ENCODE measurements at regions not wholly inside any gene's neighbourhood (a gene's known extent, or its start where the extent isn't known, plus 50 kb on each side); places are given as distances from the start of the nearest gene placed in this dataset.

GRCh38 chr1:14513111-14513510 lies 85.4 kb upstream of the KAZN start:
- DNase-seq, result no peak

- DNase-seq, result no peak
Observed at GRCh38 chr1:14514739-14515138, 83.7 kb upstream of the KAZN start.

GRCh38 chr1:14516974-14517840 lies 81.3 kb upstream of the KAZN start:
- no peak for DNase-seq

- no peak for DNase-seq
Observed at GRCh38 chr1:14517841-14518180, 80.7 kb upstream of the KAZN start.

DNA sequence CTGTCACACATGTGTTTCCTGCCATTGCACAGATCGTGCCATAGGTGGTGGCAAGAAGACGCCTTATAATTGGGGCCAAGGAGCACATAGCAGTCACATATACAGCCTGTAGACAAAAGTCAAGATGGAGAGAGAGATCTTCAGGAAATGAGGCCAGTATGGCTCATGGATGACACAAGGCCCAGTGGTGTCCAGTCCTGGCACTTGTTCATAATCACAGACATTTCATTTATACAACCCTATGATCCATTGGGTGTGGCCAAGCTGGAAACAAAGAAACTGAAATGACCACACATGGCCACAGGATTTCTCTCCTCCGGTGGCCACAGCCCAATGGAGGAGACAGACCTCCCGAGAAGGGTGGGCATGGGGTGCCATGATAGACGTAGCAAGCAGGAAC lies 78.5 kb upstream of the KAZN start:
- no peak for DNase-seq

DNA sequence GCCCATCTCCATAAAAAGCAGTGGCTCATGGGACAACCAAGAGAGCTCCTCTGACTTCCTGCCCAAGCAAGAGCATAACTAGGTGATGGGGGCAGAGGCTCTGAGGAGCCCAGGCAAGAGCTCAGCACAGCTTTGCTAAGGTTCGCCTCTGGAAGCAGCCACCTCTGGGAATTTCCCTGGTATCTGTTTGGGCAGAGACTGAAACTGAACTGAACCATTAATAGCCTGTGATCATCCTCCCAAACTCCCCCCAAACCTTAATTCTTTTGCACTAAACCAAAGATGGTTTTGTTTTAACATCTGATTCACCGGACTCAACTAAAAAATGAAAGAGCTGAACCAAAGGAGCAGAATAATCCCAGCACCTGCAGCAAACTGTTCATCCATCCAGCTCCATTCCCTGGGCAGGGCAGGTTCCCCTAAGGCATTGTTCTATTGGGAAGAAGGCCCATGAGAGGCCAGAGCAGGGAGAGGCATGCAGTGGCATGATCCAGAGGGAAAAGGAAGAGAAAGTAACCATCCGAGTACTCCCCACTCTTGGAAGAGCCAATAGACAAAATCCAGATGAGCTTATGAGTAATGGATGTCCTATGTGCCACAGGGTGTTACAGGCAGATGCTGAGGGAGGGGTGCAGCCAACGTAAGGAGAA lies 77.8 kb upstream of the KAZN start:
- DNase-seq, result no peak

GRCh38 chr1:14521622-14522021 lies 76.9 kb upstream of the KAZN start:
- no peak for DNase-seq

DNA sequence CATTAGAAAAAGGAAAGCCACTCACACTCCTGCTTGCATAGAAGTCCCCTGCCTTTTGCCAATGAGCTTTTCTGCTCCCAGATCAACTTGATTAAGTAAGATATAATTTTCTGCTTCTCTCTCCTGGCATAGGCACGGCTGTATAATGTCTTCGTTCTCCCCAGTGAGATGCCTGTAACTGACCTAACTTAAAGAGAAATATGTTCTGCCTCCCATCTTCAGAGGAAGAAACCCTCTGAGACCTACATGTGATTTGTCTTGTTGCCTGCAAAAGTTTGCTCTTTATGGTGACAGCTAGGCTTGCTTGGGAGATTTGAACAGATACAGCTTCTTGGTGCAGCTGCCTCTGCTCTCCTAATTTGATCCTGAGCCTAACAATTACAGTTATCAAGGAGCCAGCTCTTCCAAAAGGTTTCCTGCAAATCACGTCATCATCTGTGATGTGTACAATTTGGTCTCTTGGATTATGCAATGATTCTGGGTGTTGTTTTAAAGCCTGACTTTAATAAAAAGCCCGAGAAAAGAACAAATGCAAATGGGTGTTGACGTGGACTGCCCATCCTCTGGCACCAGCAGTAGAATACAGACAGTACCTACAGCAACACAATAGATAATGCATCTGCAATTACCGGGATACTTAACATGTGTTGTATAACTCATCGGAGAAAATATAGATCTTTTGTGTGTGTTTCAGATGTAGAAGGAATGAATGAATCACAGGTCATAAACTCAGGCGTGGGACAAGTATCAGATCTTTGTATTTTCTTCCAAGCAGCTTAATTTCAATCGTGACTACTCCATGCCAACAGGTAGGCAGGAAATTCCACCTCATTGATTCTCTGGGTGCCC lies 76.2 kb upstream of the KAZN start:
- no peak for DNase-seq

GRCh38 chr1:14522926-14523241 lies 75.6 kb upstream of the KAZN start:
- no peak for DNase-seq

- no peak for DNase-seq
Observed at GRCh38 chr1:14524826-14525636, 73.5 kb upstream of the KAZN start.

GRCh38 chr1:14529475-14529874 lies 69.0 kb upstream of the KAZN start:
- no peak for DNase-seq

GRCh38 chr1:14531519-14531918 lies 67.0 kb upstream of the KAZN start:
- no peak for DNase-seq

DNA sequence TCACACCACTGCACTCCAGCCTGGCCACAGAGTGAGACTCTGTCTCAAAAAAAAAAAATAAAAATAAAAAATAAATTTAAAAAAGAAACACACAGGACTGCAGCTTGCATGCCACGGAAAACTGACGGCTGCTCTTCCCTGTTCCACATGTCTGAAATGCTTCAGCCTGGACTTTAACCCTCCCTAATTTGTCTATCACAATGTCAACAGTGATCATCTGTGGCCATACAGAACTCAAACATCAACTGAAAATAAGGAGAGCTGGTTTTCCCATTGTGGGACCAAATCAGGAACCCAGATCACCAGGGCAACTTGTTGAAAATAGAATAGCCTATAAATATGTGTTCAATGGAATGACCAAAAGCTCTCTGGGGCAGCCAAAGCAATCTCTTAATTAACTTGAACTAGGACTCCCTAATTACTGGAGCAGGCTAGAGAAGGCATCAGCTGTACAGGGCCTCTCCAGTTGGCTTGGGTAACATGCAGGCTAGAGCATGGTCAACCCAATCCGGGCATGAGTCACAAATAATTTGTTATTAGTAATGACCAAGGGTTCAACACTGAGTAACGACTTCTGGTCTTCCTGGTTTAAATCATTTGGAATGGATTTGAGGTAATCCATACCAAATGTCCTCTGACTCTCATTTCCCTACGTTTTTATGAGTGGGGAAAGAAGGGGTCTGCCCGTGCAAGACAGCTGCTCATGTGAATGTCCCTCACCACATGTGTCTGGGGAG lies 62.7 kb upstream of the KAZN start:
- no peak for DNase-seq

DNA sequence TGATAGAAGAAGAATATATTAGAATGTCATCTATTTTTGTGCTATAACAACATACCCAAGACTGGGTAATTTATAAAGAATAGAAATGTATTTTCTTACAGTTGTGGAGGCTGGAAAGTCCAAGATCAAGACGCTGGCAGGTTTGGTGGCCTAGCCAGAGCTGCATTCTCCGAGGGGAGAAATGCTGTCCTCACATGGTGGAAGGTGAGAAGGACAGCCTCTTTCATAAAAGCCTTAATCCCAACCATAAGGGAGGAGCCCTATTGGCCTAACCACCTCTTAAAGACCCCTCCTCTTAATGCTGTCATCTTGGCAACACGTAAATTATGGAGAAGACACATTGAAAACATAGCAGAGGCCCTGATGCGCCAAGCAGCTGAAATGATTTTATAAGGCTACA lies 60.1 kb upstream of the KAZN start:
- no peak for DNase-seq

DNA sequence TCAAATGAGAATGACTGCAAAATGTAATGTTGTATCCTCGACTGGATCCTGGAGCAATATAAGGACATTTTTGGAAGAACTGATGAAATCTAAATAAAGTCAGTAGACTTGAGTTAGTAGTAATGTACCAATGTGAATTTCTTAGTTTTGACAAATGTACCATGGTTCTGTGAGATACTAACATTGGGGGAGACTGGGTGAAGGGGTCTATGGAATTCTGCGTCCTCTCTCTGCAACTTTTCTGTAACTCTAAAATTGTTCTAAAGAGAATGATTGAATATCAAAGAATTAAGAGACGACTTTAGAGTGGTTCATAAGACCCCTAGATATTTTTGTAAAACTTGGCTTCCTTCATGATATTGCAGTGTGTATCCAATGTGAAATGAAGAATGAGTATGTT lies 59.2 kb upstream of the KAZN start:
- DNase-seq, result no peak

- no peak for DNase-seq
Observed at GRCh38 chr1:14539953-14540563, 58.4 kb upstream of the KAZN start.

GRCh38 chr1:14541348-14541747 lies 57.1 kb upstream of the KAZN start:
- no peak for DNase-seq

DNA sequence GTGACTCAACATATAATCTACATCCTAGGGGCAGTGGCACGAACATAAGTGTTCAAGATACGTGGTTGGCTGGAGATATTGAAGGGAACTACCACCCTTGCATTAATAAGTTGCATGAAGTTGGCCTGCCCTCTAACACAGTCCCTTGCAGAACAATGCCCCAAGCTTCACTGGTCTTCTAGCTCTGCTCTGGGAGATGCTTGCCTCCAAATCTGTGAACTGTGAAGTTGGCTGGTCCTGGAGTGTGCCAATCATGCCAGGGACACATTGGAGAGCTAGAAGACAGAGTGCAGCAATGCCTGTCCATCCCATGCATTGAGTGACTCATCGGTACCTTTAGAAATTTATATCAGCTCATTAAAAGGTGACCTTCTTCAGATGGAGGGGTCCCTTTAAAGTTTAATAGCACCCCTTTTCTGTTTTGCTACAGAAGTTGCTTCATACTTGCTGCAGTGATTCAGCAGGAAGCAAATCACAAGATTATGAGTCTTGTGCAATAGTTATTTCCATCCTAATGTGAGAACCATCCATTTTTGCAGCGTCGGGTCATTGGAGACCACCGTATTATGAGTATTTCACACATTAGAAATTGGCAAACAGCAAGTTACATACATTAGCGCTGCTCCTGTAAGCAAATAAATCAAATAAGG lies 55.2 kb upstream of the KAZN start:
- no peak for DNase-seq

DNA sequence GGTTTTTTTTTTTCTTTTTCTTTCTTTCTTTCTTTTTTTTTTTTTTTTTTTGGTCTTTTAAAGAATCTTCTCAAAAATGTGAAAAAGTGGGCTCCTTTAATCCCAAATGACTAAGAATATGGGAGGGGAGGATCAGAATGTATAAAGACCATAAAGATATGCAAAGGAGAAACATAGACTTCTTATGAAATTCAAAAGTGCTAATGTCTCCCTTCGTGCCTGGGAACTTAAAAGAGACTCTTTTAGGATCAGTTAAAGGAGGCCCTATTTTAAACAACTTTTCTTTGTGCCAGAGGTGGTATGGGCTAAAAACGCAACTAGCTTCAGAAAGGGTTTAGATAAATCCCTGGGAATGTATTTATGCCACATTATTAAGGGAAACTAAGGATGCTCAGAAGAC lies 54.2 kb upstream of the KAZN start:
- DNase-seq, result no peak

DNA sequence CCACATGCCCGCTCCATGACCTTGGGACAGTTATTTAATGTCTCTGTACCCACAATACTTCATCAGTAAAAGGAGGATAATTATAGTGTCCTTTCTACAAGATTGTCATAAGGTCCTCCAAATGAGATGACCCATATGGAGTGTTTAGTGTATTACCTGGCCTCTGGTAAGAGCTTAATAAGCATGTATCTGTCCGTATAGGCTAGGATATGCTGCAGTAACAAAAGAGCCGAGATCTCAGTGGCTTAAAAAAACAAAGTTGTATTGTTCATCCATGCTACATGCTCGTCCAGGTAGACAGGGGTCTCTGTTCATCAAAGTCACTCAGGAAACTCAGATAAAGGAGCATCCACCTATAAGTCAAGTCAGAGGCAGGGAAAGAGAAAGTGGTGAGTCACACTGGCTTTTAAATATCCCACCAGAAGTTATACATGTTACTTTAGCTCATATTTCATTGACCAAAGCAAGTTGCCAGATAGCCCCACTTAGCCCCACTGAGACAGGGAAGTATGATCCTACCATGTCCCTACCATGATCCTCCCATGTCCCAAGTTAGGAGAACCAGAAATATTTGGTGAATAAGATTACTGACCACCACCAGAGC lies 53.0 kb upstream of the KAZN start:
- no peak for DNase-seq

GRCh38 chr1:14546416-14546815 lies 52.1 kb upstream of the KAZN start:
- DNase-seq, result no peak

All from left hindlimb (tissue), 1 donor.